ENCODE measurements at regions not wholly inside any gene's neighbourhood (a gene's known extent, or its start where the extent isn't known, plus 50 kb on each side); places are given as distances from the start of the nearest gene placed in this dataset.

- Histone ChIP-seq H3K9me2 (replicated peaks; ENCODE audit: insufficient read depth, low read length) (no peaks in the 10 kb centered on the region), H2AFZ (ENCODE audit: low read depth, low read length, severe bottlenecking) (no peak overlapping the region), H3K9me3 (ENCODE audit: insufficient read depth, low read length) (no peaks in the 10 kb centered on the region), H3F3A (ENCODE audit: insufficient read depth) (no peaks in the 10 kb centered on the region), H3K79me2 (ENCODE audit: insufficient read depth, low read length) (no peaks in the 10 kb centered on the region), H4K20me1 (ENCODE audit: low read depth, low read length) (no peaks in the 10 kb centered on the region), H3K4me2 (ENCODE audit: low read depth, low read length, poor library complexity, severe bottlenecking) (no peak overlapping the region), H3K36me3 (ENCODE audit: low read length) (no peaks in the 10 kb centered on the region), H3K9ac (ENCODE audit: low read length) (no peak overlapping the region), H3K27ac (ENCODE audit: low read depth, low read length) (no peak overlapping the region), H3K27me3 (ENCODE audit: low read length) (no peaks in the 10 kb centered on the region), H3K4me3 (ENCODE audit: insufficient read depth, low read length, poor library complexity, severe bottlenecking) (no peak overlapping the region)
- TF ChIP-seq EZH2phosphoT487 (conservative IDR thresholded peaks at IDR 0.05; ENCODE audit: low read length) (no peak), CTCF (IDR thresholded peaks at IDR 0.05; ENCODE audit: insufficient read depth, low read length, poor library complexity, severe bottlenecking) (no peak)
These were observed 175.6 kb downstream of the SPATA31D1 start for GRCh38 chr9:82164159-82164558.

- TF ChIP-seq EZH2phosphoT487 (conservative IDR thresholded peaks at IDR 0.05; ENCODE audit: low read length) (no peak), CTCF (IDR thresholded peaks at IDR 0.05; ENCODE audit: insufficient read depth, low read length, poor library complexity, severe bottlenecking) (no peak)
- Histone ChIP-seq H3K4me3 (ENCODE audit: insufficient read depth, low read length, poor library complexity, severe bottlenecking) (no peak overlapping the region), H2AFZ (ENCODE audit: low read depth, low read length, severe bottlenecking) (no peak overlapping the region), H3K9ac (ENCODE audit: low read length) (no peak overlapping the region), H4K20me1 (ENCODE audit: low read depth, low read length) (no peaks in the 10 kb centered on the region), H3K27me3 (ENCODE audit: low read length) (no peaks in the 10 kb centered on the region), H3K36me3 (ENCODE audit: low read length) (no peaks in the 10 kb centered on the region), H3F3A (ENCODE audit: insufficient read depth) (no peaks in the 10 kb centered on the region), H3K4me2 (ENCODE audit: low read depth, low read length, poor library complexity, severe bottlenecking) (no peak overlapping the region), H3K27ac (ENCODE audit: low read depth, low read length) (no peak overlapping the region), H3K9me2 (replicated peaks; ENCODE audit: insufficient read depth, low read length) (no peaks in the 10 kb centered on the region), H3K9me3 (ENCODE audit: insufficient read depth, low read length) (no peaks in the 10 kb centered on the region), H3K79me2 (ENCODE audit: insufficient read depth, low read length) (no peaks in the 10 kb centered on the region)
These were observed 178.7 kb downstream of the SPATA31D1 start for GRCh38 chr9:82167296-82167695.

- H2AFZ ChIP-seq (ENCODE audit: low read depth, low read length, severe bottlenecking), result no peak overlapping the region
- H3K27ac ChIP-seq (ENCODE audit: low read depth, low read length), result no peak overlapping the region
- H3K27me3 ChIP-seq (ENCODE audit: low read length), result no peaks in the 10 kb centered on the region
- H3K9me3 ChIP-seq (ENCODE audit: insufficient read depth, low read length), result no peaks in the 10 kb centered on the region
- no peak overlapping the region for H3K9ac ChIP-seq (ENCODE audit: low read length)
- no peak overlapping the region for H3K4me3 ChIP-seq (ENCODE audit: insufficient read depth, low read length, poor library complexity, severe bottlenecking)
- TF ChIP-seq CTCF (IDR thresholded peaks at IDR 0.05; ENCODE audit: insufficient read depth, low read length, poor library complexity, severe bottlenecking) (no peak), EZH2phosphoT487 (conservative IDR thresholded peaks at IDR 0.05; ENCODE audit: low read length) (no peak)
- no peaks in the 10 kb centered on the region for H3K36me3 ChIP-seq (ENCODE audit: low read length)
- no peaks in the 10 kb centered on the region for H4K20me1 ChIP-seq (ENCODE audit: low read depth, low read length)
- no peaks in the 10 kb centered on the region for H3F3A ChIP-seq (ENCODE audit: insufficient read depth)
- H3K4me2 ChIP-seq (ENCODE audit: low read depth, low read length, poor library complexity, severe bottlenecking), result no peak overlapping the region
- H3K79me2 ChIP-seq (ENCODE audit: insufficient read depth, low read length), result no peaks in the 10 kb centered on the region
- no peaks in the 10 kb centered on the region for H3K9me2 ChIP-seq (replicated peaks; ENCODE audit: insufficient read depth, low read length)
These were observed 180.0 kb downstream of the SPATA31D1 start for GRCh38 chr9:82168585-82168984.
